ENCODE measurements at regions not wholly inside any gene's neighbourhood (a gene's known extent, or its start where the extent isn't known, plus 50 kb on each side); places are given as distances from the start of the nearest gene placed in this dataset.

DNA sequence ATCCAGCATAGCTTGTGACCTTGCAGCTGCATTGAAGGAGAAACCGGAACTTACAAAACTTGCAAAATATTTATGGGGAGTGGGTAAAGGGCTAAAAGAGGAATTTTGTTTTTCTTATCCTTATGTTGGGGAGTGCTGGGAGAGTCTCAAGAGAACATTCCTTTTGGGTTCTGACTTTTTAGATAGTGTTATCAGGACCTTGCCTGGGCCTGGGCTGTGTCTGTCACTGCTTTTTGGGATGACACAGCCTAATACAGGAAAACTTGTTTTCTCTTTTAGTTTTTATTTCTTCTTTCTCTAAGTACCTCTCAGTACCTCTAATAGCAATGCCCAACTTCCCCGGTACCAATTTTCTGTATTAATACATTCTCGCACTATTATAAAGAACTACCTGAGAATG, 850.6 kb downstream of the RPS29 start:
- no peak for DNase-seq (ENCODE audit: low read depth)
- no peak overlapping the region for H3K4me3 ChIP-seq (ENCODE audit: control insufficient read depth, low read depth, low read length)
- no peak for TF ChIP-seq CTCF (conservative IDR thresholded peaks at IDR 0.05; ENCODE audit: control insufficient read depth, insufficient read depth, low read depth, low read length)

- DNase-seq (ENCODE audit: low read depth) = no peak
- no peak for TF ChIP-seq CTCF (conservative IDR thresholded peaks at IDR 0.05; ENCODE audit: control insufficient read depth, insufficient read depth, low read depth, low read length)
Measured at GRCh38 chr14:48731260-48731659, 854.9 kb downstream of the RPS29 start.

DNA sequence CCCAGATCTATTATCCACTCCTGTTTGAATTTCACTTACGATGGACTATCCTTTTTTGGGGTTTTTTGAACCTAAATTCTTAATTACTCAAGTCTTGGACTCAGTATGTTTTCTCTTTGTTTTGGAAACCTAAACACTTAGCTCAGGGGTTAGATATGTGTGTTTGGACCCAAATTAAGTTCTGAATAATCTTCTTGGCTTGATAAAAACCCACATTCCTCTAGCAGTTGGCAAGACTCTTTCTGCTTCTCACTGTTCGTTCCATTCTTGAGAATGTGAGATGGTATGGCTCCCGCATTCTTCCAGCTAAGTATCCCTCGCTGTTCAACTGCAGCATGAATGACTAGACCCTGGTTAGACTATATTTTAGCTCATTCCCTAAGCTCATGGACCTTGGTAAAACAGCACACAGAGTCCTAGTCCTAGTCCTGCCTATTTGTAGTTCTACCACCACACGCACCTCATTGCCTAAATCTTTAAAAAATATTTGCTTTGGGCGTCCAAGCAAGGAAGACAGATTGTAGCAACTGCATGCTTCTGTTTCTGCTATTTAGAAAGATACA, 860.0 kb downstream of the RPS29 start:
- DNase-seq (ENCODE audit: low read depth) = no peak
- no peak overlapping the region for H3K4me3 ChIP-seq (ENCODE audit: control insufficient read depth, low read depth, low read length)
- TF ChIP-seq CTCF (conservative IDR thresholded peaks at IDR 0.05; ENCODE audit: control insufficient read depth, insufficient read depth, low read depth, low read length) = no peak

More at GRCh38 chr14:48731260-48731659, 854.9 kb downstream of the RPS29 start:
- H3K4me3 ChIP-seq (ENCODE audit: control insufficient read depth, low read depth, low read length) = no peak overlapping the region

DNA sequence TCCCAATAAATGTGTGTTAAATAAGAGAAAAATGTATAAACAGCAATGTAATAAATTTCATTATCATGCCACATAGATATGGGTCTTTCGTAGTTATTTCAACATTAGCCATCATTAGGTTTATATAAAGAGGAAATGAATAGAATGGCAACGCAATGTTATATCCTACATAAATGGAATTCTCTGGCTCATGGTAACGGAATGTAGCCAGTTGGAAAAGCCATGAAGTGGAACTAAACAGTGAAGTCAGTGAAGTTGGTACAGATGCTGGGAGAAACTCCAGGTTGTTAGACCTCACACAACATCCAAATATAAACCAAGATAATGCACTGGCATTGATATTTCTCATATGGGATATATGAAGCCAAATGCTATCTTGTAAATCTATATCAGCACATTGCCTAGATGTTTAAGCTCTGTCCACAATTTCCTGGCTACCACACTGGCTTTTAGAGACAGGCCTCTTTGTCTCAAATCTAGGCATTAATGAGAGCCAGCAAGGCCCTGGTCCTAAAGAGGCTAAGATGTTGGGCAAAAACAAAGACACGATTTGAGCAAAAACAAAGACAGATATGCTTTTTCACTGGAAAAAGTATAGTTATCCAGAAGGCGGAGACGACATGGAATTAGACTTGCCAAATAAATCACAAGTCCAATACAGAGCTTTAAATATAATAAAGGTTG, 861.0 kb downstream of the RPS29 start:
- DNase-seq (ENCODE audit: low read depth) = no peak
- TF ChIP-seq CTCF (conservative IDR thresholded peaks at IDR 0.05; ENCODE audit: control insufficient read depth, insufficient read depth, low read depth, low read length) = no peak
- no peak overlapping the region for H3K4me3 ChIP-seq (ENCODE audit: control insufficient read depth, low read depth, low read length)

GRCh38 chr14:48723841-48724495, 862.2 kb downstream of the RPS29 start:
- no peak for TF ChIP-seq CTCF (conservative IDR thresholded peaks at IDR 0.05; ENCODE audit: control insufficient read depth, insufficient read depth, low read depth, low read length)
- no peak overlapping the region for H3K4me3 ChIP-seq (ENCODE audit: control insufficient read depth, low read depth, low read length)
- no peak for DNase-seq (ENCODE audit: low read depth)

- no peak for DNase-seq (ENCODE audit: low read depth)
- no peak for TF ChIP-seq CTCF (conservative IDR thresholded peaks at IDR 0.05; ENCODE audit: control insufficient read depth, insufficient read depth, low read depth, low read length)
- H3K4me3 ChIP-seq (ENCODE audit: control insufficient read depth, low read depth, low read length) = no peak overlapping the region
Measured at GRCh38 chr14:48714366-48714765, 871.8 kb downstream of the RPS29 start.
